HCT116 (cell line): ENCODE measurements at regions not wholly inside any gene's neighbourhood (a gene's known extent, or its start where the extent isn't known, plus 50 kb on each side); places are given as distances from the start of the nearest gene placed in this dataset.

ENCODE experiments used
- ATAC-seq: fragments of 200-7000 bp; cut with Tn5 transposase; 2 replicates; pipeline ENCODE4 v1.9.1; 2020; ENCODE audit warnings: mild to moderate bottlenecking, moderate library complexity
- BruUV-seq: library from RNA; stranded (reverse); fragments of 400-500 nt; replicated peaks from 2 replicates; lab custom pipeline; 2021; lab: Mats Ljungman, UMichigan
- CTCF ChIA-PET: fragments of 300-600 bp; sonication (Branson Sonifier 250); formaldehyde crosslinking; loops from one replicate; lab custom pipeline; 2021; ENCODE audit warnings: antibody characterized with exemption; lab: Charles Lee
- POLR2A ChIA-PET: fragments of 300-600, 350-600 bp; sonication (Branson Sonifier 250); formaldehyde crosslinking; loops from one replicate; lab custom pipeline; 2021; ENCODE audit warnings: antibody characterized with exemption; lab: Charles Lee
- RAD21 ChIA-PET, 2 experiments: fragments of 300-600 bp; sonication (Branson Sonifier 250); formaldehyde crosslinking; loops; one replicate each; lab custom pipeline; 2023; ENCODE audit warnings: low total read pairs in 2 of 2; ENCODE audit not compliant: uncharacterized antibody in 2 of 2, unreplicated experiment in 2 of 2, low non-redundant PET in 1 of 2; lab: Charles Lee
- DNase-seq: peaks from one replicate; pipeline ENCODE4 v3.0.0-alpha.2; 2010; ENCODE audit warnings: low read depth, low spot score
- H2AFZ ChIP-seq: fragments of 200-600 bp; shearing (Covaris generic), sonication (generic); 2 replicates; pipeline ENCODE4 v1.6.1; 2017; ENCODE audit warnings: low read depth, mixed run types, mixed read lengths, antibody characterized with exemption, low read length; ENCODE audit not compliant: poor library complexity, severe bottlenecking
- H3K27ac ChIP-seq: 2 replicates; pipeline ENCODE4 v1.5.1; 2012; ENCODE audit warnings: low read depth, low read length
- H3K27me3 ChIP-seq: fragments of 200-600 bp; sonication (generic); 2 replicates; pipeline ENCODE4 v1.6.1; 2016; ENCODE audit warnings: mixed run types, low read length, mixed read lengths; ENCODE audit not compliant: insufficient read depth
- H3K36me3 ChIP-seq, 2 experiments: fragments of 200-500 bp in 1 of 2; fragments of 200-600 bp in 1 of 2; sonication (Bioruptor generic) in 1 of 2; sonication (generic) in 1 of 2; 2 replicates each; pipeline versions ENCODE4 v1.5.1 to v1.6.1; 2014 to 2016; ENCODE audit warnings: low read length in 2 of 2, inconsistent platforms in 1 of 2, mixed read lengths in 1 of 2, mixed run types in 1 of 2; ENCODE audit not compliant: insufficient read depth in 2 of 2, control insufficient read depth in 1 of 2
- H3K4me1 ChIP-seq, 2 experiments: fragments of 200-600 bp in 1 of 2; sonication (generic) in 1 of 2; 2 replicates each; pipeline versions ENCODE4 v1.5.1 to v1.6.1; 2012 to 2017; ENCODE audit warnings: low read length in 2 of 2, inconsistent platforms in 1 of 2, mild to moderate bottlenecking in 1 of 2, mixed read lengths in 1 of 2, mixed run types in 1 of 2, moderate library complexity in 1 of 2; ENCODE audit not compliant: insufficient read depth in 2 of 2, control insufficient read depth in 1 of 2
- H3K4me2 ChIP-seq: fragments of 200-600 bp; sonication (generic); 2 replicates; pipeline ENCODE4 v1.6.1; 2017; ENCODE audit warnings: mixed run types, low read length, mixed read lengths
- H3K4me3 ChIP-seq, 2 experiments: fragments of 200-600 bp in 1 of 2; sonication (generic) in 1 of 2; replicated peaks in 1 of 2; 2 replicates each; pipeline ENCODE4 v1.5.1; 2011 to 2016; ENCODE audit warnings: low read length in 2 of 2, control low read depth in 1 of 2, low read depth in 1 of 2, mild to moderate bottlenecking in 1 of 2, mixed read lengths in 1 of 2, mixed run types in 1 of 2
- H3K79me2 ChIP-seq: fragments of 200-600 bp; sonication (generic); 2 replicates; pipeline ENCODE4 v1.6.1; 2017; ENCODE audit warnings: mild to moderate bottlenecking, mixed run types, low read length, moderate library complexity, mixed read lengths; ENCODE audit not compliant: insufficient read depth
- H3K9ac ChIP-seq: fragments of 200-600 bp; sonication (generic); 2 replicates; pipeline ENCODE4 v1.6.1; 2016; ENCODE audit warnings: low read length, mixed read lengths
- H3K9me2 ChIP-seq: fragments of 200-600 bp; sonication (generic), shearing (Covaris generic); 2 replicates; pipeline ENCODE4 v1.6.1; 2017; ENCODE audit warnings: mixed run types, mild to moderate bottlenecking, moderate library complexity; ENCODE audit not compliant: insufficient read depth
- H3K9me3 ChIP-seq, 2 experiments: fragments of 200-500 bp in 1 of 2; fragments of 200-600 bp in 1 of 2; sonication (Bioruptor generic) in 1 of 2; sonication (generic) in 1 of 2; 2 replicates each; pipeline ENCODE4 v1.6.1; 2014 to 2017; ENCODE audit warnings: low read length in 2 of 2, mixed read lengths in 2 of 2, inconsistent platforms in 1 of 2, low read depth in 1 of 2, mild to moderate bottlenecking in 1 of 2, mixed run types in 1 of 2, moderate library complexity in 1 of 2; ENCODE audit not compliant: control insufficient read depth in 1 of 2, insufficient read depth in 1 of 2
- H4K20me1 ChIP-seq: fragments of 200-600 bp; sonication (generic), shearing (Covaris generic); 2 replicates; pipeline ENCODE4 v1.6.1; 2017; ENCODE audit warnings: mixed run types, mild to moderate bottlenecking, moderate library complexity; ENCODE audit not compliant: insufficient read depth
- CTCF ChIP-seq, 3 experiments: fragments of 200-600 bp in 1 of 3; sonication (generic) in 1 of 3; IDR thresholded peaks in 2 of 3; conservative IDR thresholded peaks in 1 of 3; 2 replicates each; pipeline ENCODE4 v1.5.1; 2012 to 2017; ENCODE audit warnings: low read depth in 2 of 3, low read length in 2 of 3, antibody characterized with exemption in 1 of 3, borderline replicate concordance in 1 of 3, control low read depth in 1 of 3, mild to moderate bottlenecking in 1 of 3, mixed read lengths in 1 of 3, mixed run types in 1 of 3, moderate library complexity in 1 of 3; ENCODE audit not compliant: insufficient read depth in 1 of 3
- EZH2 ChIP-seq: fragments of 200-600 bp; sonication (generic); IDR thresholded peaks from 2 replicates; pipeline ENCODE4 v1.6.1; 2017; ENCODE audit warnings: antibody characterized with exemption, mixed run types
- EZH2phosphoT487 ChIP-seq: fragments of 200-600 bp; IDR thresholded peaks from 2 replicates; pipeline ENCODE4 v1.6.1; 2018; ENCODE audit warnings: antibody characterized with exemption, borderline replicate concordance
- FOSL1 ChIP-seq: IDR thresholded peaks from 2 replicates; pipeline ENCODE4 v1.6.1; 2012; ENCODE audit warnings: low read depth
- POLR2AphosphoS5 ChIP-seq: IDR thresholded peaks from 2 replicates; pipeline ENCODE4 v1.6.1; 2011; ENCODE audit warnings: mild to moderate bottlenecking, low read depth, low read length, moderate library complexity
- SP1 ChIP-seq: IDR thresholded peaks from 2 replicates; pipeline ENCODE4 v1.6.1; 2012; ENCODE audit warnings: low read depth
- ZBTB33 ChIP-seq: IDR thresholded peaks from 2 replicates; pipeline ENCODE4 v1.6.1; 2011; ENCODE audit warnings: mild to moderate bottlenecking, low read length, moderate library complexity; ENCODE audit not compliant: insufficient replicate concordance; ENCODE audit errors: extremely low read depth
- ZNF274 ChIP-seq: fragments of 200-500 bp; sonication (Bioruptor generic); IDR thresholded peaks from 2 replicates; pipeline ENCODE4 v1.6.1; 2014; ENCODE audit warnings: mild to moderate bottlenecking, low read depth, low read length, inconsistent platforms
- intact Hi-C: fragments of 100-400 bp; cut with micrococcal nuclease; formaldehyde crosslinking; loops from 2 replicates; pipeline ENCODE4 v1.10.0; 2022

- no peaks in the 10 kb centered on the region for H3K79me2 ChIP-seq
- no peaks in the 10 kb centered on the region for H3K36me3 ChIP-seq
- ChIA-PET POLR2A (no interaction called here), CTCF (no interaction called here), RAD21 (no interaction called here)
- ATAC-seq (no peak), DNase-seq (no peak)
- no peak overlapping the region for H3K27ac ChIP-seq
- no peak overlapping the region for H2AFZ ChIP-seq
- no peaks in the 10 kb centered on the region for H3K27me3 ChIP-seq
- peaks cover 0 to 5% of the 10 kb centered on the region in 2 experiments; a peak in 1 of 4 replicates for H3K4me1 ChIP-seq
- H3K9me2 ChIP-seq, result no peaks in the 10 kb centered on the region
- intact Hi-C loops, result no loop called here
- TF ChIP-seq EZH2, result no peak
- no peak for TF ChIP-seq FOSL1
- no peak for TF ChIP-seq POLR2AphosphoS5
- no peak for TF ChIP-seq SP1
- TF ChIP-seq EZH2phosphoT487, result no peak
- TF ChIP-seq ZNF274, result no peak
- TF ChIP-seq, all 23 proteins: peak for 0
- Histone ChIP-seq H4K20me1 (no peaks in the 10 kb centered on the region), H3K9me3 (no peaks in the 10 kb centered on the region), H3K4me3 (no peak overlapping the region), H3K4me2 (no peak overlapping the region), H3K9ac (no peak overlapping the region)
- BruUV-seq, result no TSS peak
These were observed 227.8 kb downstream of the PLK2 start for GRCh38 chr5:58232130-58232529.

- Histone ChIP-seq H4K20me1 (no peaks in the 10 kb centered on the region), H3K9me3 (no peaks in the 10 kb centered on the region), H3K27ac (no peak overlapping the region), H3K9ac (no peak overlapping the region), H3K9me2 (no peaks in the 10 kb centered on the region), H3K4me1 (peaks cover 0 to 5% of the 10 kb centered on the region in 2 experiments; a peak in 1 of 4 replicates), H3K4me3 (no peak overlapping the region), H3K79me2 (no peaks in the 10 kb centered on the region), H3K4me2 (no peak overlapping the region), H2AFZ (no peak overlapping the region), H3K36me3 (no peaks in the 10 kb centered on the region), H3K27me3 (no peaks in the 10 kb centered on the region)
- RAD21 ChIA-PET, result no interaction called here
- no peak for ATAC-seq
- intact Hi-C loops, result no loop called here
- no peak for TF ChIP-seq ZBTB33
- TF ChIP-seq CTCF (IDR thresholded peaks at IDR 0.05 in 2 of 3, conservative IDR thresholded peaks at IDR 0.05 in 1 of 3; ENCODE audit: borderline replicate concordance in 1 of 3, insufficient read depth in 1 of 3, low read depth in 2 of 3, low read length in 2 of 3), result no peak
- DNase-seq, result no peak
- no TSS peak for BruUV-seq
- CTCF ChIA-PET, result no interaction called here
- POLR2A ChIA-PET, result no interaction called here
These were observed 228.8 kb downstream of the PLK2 start for GRCh38 chr5:58231041-58231440.
